Endodermal cell (in vitro differentiated cells): ENCODE measurements at regions not wholly inside any gene's neighbourhood (a gene's known extent, or its start where the extent isn't known, plus 50 kb on each side); places are given as distances from the start of the nearest gene placed in this dataset.

Experiments used
- DNase-seq: peaks from one replicate; pipeline ENCODE4 v3.0.0-alpha.2; 2017
- H3K27ac ChIP-seq: 2 replicates; pipeline ENCODE4 v1.5.1; 2013; ENCODE audit warnings: mild to moderate bottlenecking, low read depth, low read length, moderate library complexity
- H3K27me3 ChIP-seq: 2 replicates; pipeline ENCODE4 v1.6.1; 2013; ENCODE audit warnings: mild to moderate bottlenecking, low read length, moderate library complexity; ENCODE audit not compliant: insufficient read depth, control insufficient read depth, poor library complexity, severe bottlenecking
- H3K36me3 ChIP-seq: 2 replicates; pipeline ENCODE4 v1.7.0; 2013; ENCODE audit warnings: mild to moderate bottlenecking, low read length, moderate library complexity; ENCODE audit not compliant: control insufficient read depth, insufficient read depth
- H3K4me1 ChIP-seq: one replicate; pipeline ENCODE4 v1.7.0; 2013; ENCODE audit warnings: low read length; ENCODE audit not compliant: control insufficient read depth, insufficient read depth
- H3K4me3 ChIP-seq: 2 replicates; pipeline ENCODE4 v1.5.1; 2013; ENCODE audit warnings: mild to moderate bottlenecking, low read length, moderate library complexity
- H3K9ac ChIP-seq: 2 replicates; pipeline ENCODE4 v1.6.1; 2013; ENCODE audit warnings: mild to moderate bottlenecking, low read length, moderate library complexity; ENCODE audit not compliant: poor library complexity, severe bottlenecking; ENCODE audit errors: extremely low read depth
- H3K9me3 ChIP-seq: 2 replicates; pipeline ENCODE4 v1.6.1; 2013; ENCODE audit warnings: mild to moderate bottlenecking, low read length, moderate library complexity; ENCODE audit not compliant: control insufficient read depth
- H3K27ac Mint-ChIP-seq: 2 replicates; pipeline ENCODE4 v1.8.0; 2020; ENCODE audit warnings: mixed read lengths
- H3K27me3 Mint-ChIP-seq: 2 replicates; pipeline ENCODE4 v1.8.0; 2021; ENCODE audit warnings: mild to moderate bottlenecking, mixed read lengths; ENCODE audit not compliant: insufficient read depth
- H3K36me3 Mint-ChIP-seq: 2 replicates; pipeline ENCODE4 v1.8.0; 2020; ENCODE audit warnings: low read depth, mixed read lengths
- H3K4me1 Mint-ChIP-seq: 2 replicates; pipeline ENCODE4 v1.8.0; 2020; ENCODE audit warnings: mixed read lengths
- H3K4me3 Mint-ChIP-seq: 2 replicates; pipeline ENCODE4 v1.8.0; 2020; ENCODE audit warnings: mild to moderate bottlenecking, moderate library complexity, mixed read lengths
- H3K9me3 Mint-ChIP-seq: 2 replicates; pipeline ENCODE4 v1.8.0; 2020; ENCODE audit warnings: mild to moderate bottlenecking, mixed read lengths
- CTCF ChIP-seq: fragments of 200-600 bp; sonication (generic); conservative IDR thresholded peaks from 2 replicates; pipeline ENCODE4 v1.5.0; 2021; ENCODE audit warnings: antibody characterized with exemption, mild to moderate bottlenecking
- WGBS, 2 experiments: methylation state at CpG; one replicate each; pipeline versions ENCODE4 v1.1.5 to v1.1.7; 2013; ENCODE audit warnings: missing lambda C conversion rate in 2 of 2, mixed read lengths in 1 of 2; ENCODE audit not compliant: insufficient coverage in 1 of 2, insufficient read length in 1 of 2; 5-methylcytosine and 5-hydroxymethylcytosine counted together

- no peak for TF ChIP-seq CTCF
- WGBS, 2 experiments: 83% methylated on average over 1 of the region's 2 CpGs; no CpG with 5 or more reads in 1 of the 2 experiments
- Mint-ChIP-seq H3K27ac (no peak overlapping the region), H3K4me1 (no peaks in the 10 kb centered on the region), H3K36me3 (no peaks in the 10 kb centered on the region), H3K4me3 (no peak overlapping the region), H3K27me3 (no peaks in the 10 kb centered on the region), H3K9me3 (no peaks in the 10 kb centered on the region)
- Histone ChIP-seq H3K4me3 (no peak overlapping the region), H3K9me3 (no peaks in the 10 kb centered on the region), H3K27ac (no peak overlapping the region), H3K9ac (no peak overlapping the region), H3K4me1 (no peaks in the 10 kb centered on the region), H3K36me3 (no peaks in the 10 kb centered on the region), H3K27me3 (no peaks in the 10 kb centered on the region)
- no peak for DNase-seq
Measured at GRCh38 chr13:90531744-90532143, 815.7 kb upstream of the MIR17HG start.

GRCh38 chr13:90532861-90533492 is 814.5 kb upstream of the MIR17HG start:
- Mint-ChIP-seq H3K27me3 (no peaks in the 10 kb centered on the region), H3K4me3 (no peak overlapping the region), H3K4me1 (no peaks in the 10 kb centered on the region), H3K9me3 (no peaks in the 10 kb centered on the region), H3K27ac (no peak overlapping the region), H3K36me3 (no peaks in the 10 kb centered on the region)
- no peaks in the 10 kb centered on the region for H3K36me3 ChIP-seq
- no peaks in the 10 kb centered on the region for H3K27me3 ChIP-seq
- no peak overlapping the region for H3K4me3 ChIP-seq
- H3K27ac ChIP-seq: no peak overlapping the region
- H3K9me3 ChIP-seq: no peaks in the 10 kb centered on the region
- no peak for TF ChIP-seq CTCF
- no peak overlapping the region for H3K9ac ChIP-seq
- no peaks in the 10 kb centered on the region for H3K4me1 ChIP-seq
- DNase-seq: no peak
- 92% methylated on average over 1 of the region's 2 CpGs; no CpG with 5 or more reads in 1 of the 2 experiments for WGBS, 2 experiments

- Mint-ChIP-seq H3K27me3 (no peaks in the 10 kb centered on the region), H3K4me1 (no peaks in the 10 kb centered on the region), H3K27ac (no peak overlapping the region), H3K4me3 (no peak overlapping the region), H3K9me3 (no peaks in the 10 kb centered on the region), H3K36me3 (no peaks in the 10 kb centered on the region)
- no peak overlapping the region for H3K9ac ChIP-seq
- no peak for DNase-seq
- no peaks in the 10 kb centered on the region for H3K9me3 ChIP-seq
- no peaks in the 10 kb centered on the region for H3K27me3 ChIP-seq
- WGBS, 2 experiments: 88% methylated on average over 1 to 2 of the region's 2 CpGs
- H3K4me3 ChIP-seq: no peak overlapping the region
- no peak overlapping the region for H3K27ac ChIP-seq
- no peaks in the 10 kb centered on the region for H3K36me3 ChIP-seq
- no peaks in the 10 kb centered on the region for H3K4me1 ChIP-seq
- TF ChIP-seq CTCF: no peak
Measured at GRCh38 chr13:90533866-90534265, 813.6 kb upstream of the MIR17HG start.
